Activated T-helper 2 cell treated with anti-CD3 and anti-CD28 coated beads, Interferon-gamma antibody, Interleukin-2, Interleukin-4, amounts not matched to agents 10 μg/mL and 5 μg/mL and 100 μg/mL, durations not matched to agents 14 hours and 24 hours and 36 hours (primary cell): ENCODE measurements at regions not wholly inside any gene's neighbourhood (a gene's known extent, or its start where the extent isn't known, plus 50 kb on each side); places are given as distances from the start of the nearest gene placed in this dataset.
"Not testable (repeated sequence)": the region's sequence is repeated elsewhere in the genome, so short reads cannot be mapped to it uniquely, and the experiment has no call there.

Experiments
- DNase-seq: peaks from one replicate; pipeline ENCODE4 v3.0.0; 2021; ENCODE audit warnings: low spot score
- H3K27ac Mint-ChIP-seq: one replicate; pipeline ENCODE4 v1.8.0; 2021; ENCODE audit warnings: mixed read lengths
- H3K27me3 Mint-ChIP-seq: one replicate; pipeline ENCODE4 v1.8.0; 2021; ENCODE audit warnings: low read depth, mixed read lengths
- H3K36me3 Mint-ChIP-seq: one replicate; pipeline ENCODE4 v1.8.0; 2021; ENCODE audit warnings: low read depth, mixed read lengths
- H3K4me1 Mint-ChIP-seq: one replicate; pipeline ENCODE4 v1.8.0; 2021; ENCODE audit warnings: low read depth, mixed read lengths
- H3K4me3 Mint-ChIP-seq: one replicate; pipeline ENCODE4 v1.8.0; 2021; ENCODE audit warnings: low read depth, mild to moderate bottlenecking, moderate library complexity, mixed read lengths
- H3K9me3 Mint-ChIP-seq: one replicate; pipeline ENCODE4 v1.8.0; 2021; ENCODE audit warnings: mixed read lengths
- intact Hi-C: fragments of 100-400 bp; cut with micrococcal nuclease; formaldehyde crosslinking; loops from one replicate; pipeline ENCODE4 v1.15.1; 2023

DNA sequence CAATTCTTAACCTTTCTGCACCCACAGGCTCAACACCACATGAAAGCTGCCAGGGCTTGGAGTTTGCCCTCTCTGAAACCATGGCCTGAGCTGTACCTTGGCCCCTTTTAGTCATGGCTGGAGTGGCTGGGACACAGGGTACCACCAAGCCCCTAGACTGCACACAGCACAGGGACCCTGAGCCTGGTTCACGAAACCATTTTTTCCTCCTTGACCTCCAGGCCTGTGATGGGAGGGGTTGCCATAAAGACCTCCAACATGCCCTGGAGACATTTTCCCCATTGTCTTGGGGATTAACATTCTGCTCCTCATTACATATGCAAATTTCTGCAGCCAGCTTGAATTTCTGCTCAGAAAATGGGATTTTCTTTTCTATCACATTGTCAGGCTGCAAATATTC, 113.4 kb downstream of the XPNPEP1 start:
- H3K4me1 Mint-ChIP-seq, intact Hi-C loops, DNase-seq, H3K27ac Mint-ChIP-seq, H3K36me3 Mint-ChIP-seq, H3K4me3 Mint-ChIP-seq, H3K27me3 Mint-ChIP-seq: not testable (repeated sequence)
- peaks cover 15% of the 10 kb centered on the region for H3K9me3 Mint-ChIP-seq

DNA sequence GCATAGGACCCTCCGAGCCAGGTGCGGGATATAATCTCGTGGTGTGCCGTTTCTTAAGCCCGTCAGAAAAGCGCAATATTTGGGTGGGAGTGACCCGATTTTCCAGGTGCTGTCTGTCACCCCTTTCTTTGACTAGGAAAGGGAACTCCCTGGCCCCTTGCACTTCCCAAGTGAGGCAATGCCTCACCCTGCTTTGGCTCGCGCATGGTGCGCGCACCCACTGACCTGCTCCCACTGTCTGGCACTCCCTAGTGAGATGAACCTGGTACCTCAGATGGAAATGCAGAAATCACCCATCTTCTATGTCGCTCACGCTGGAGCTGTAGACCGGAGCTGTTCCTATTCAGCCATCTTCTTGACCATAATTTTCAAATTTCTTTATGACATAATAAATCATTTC, 122.1 kb downstream of the XPNPEP1 start:
- H3K4me3 Mint-ChIP-seq, H3K27ac Mint-ChIP-seq, H3K4me1 Mint-ChIP-seq, H3K27me3 Mint-ChIP-seq, intact Hi-C loops, DNase-seq, H3K36me3 Mint-ChIP-seq, H3K9me3 Mint-ChIP-seq: not testable (repeated sequence)

GRCh38 chr10:109790647-109791046, 132.7 kb downstream of the XPNPEP1 start:
- H3K4me1 Mint-ChIP-seq = no peaks in the 10 kb centered on the region
- H3K4me3 Mint-ChIP-seq = no peak overlapping the region
- no peaks in the 10 kb centered on the region for H3K27me3 Mint-ChIP-seq
- intact Hi-C loops = no loop called here
- H3K36me3 Mint-ChIP-seq = no peaks in the 10 kb centered on the region
- no peak overlapping the region for H3K27ac Mint-ChIP-seq
- no peak for DNase-seq
- no peaks in the 10 kb centered on the region for H3K9me3 Mint-ChIP-seq

- Mint-ChIP-seq H3K4me1 (no peaks in the 10 kb centered on the region), H3K36me3 (no peaks in the 10 kb centered on the region), H3K27me3 (no peaks in the 10 kb centered on the region), H3K27ac (no peak overlapping the region), H3K9me3 (no peaks in the 10 kb centered on the region), H3K4me3 (no peak overlapping the region)
- no peak for DNase-seq
- intact Hi-C loops = no loop called here
Observed at GRCh38 chr10:109784236-109784635, 139.1 kb downstream of the XPNPEP1 start.

- Mint-ChIP-seq H3K9me3 (no peaks in the 10 kb centered on the region), H3K4me1 (no peaks in the 10 kb centered on the region), H3K36me3 (no peaks in the 10 kb centered on the region), H3K27ac (no peak overlapping the region), H3K4me3 (no peak overlapping the region), H3K27me3 (no peaks in the 10 kb centered on the region)
- DNase-seq = no peak
- intact Hi-C loops = no loop called here
Observed at GRCh38 chr10:109783286-109783685, 140.0 kb downstream of the XPNPEP1 start.

DNA sequence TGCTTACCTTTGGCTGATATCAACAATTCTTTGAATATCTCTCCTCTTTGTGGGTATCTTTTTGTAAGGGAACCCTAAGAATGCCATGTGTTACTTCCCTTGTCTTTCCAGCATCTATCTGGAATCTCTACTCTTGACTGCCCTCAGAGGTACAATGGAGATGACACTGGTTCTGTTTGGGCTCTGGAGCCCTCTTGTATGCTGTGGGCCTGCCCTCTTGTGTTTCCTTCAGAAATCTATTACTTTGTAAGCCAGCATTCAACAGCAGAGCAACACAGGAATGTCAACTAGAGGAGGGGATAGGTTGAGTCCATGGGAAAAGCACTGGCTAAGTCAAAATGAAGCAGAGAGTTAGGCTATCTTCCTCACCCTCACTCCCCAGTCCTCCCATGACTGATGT, 142.3 kb downstream of the XPNPEP1 start:
- Mint-ChIP-seq H3K27ac (no peak overlapping the region), H3K4me3 (no peak overlapping the region), H3K36me3 (no peaks in the 10 kb centered on the region), H3K4me1 (no peaks in the 10 kb centered on the region), H3K9me3 (no peaks in the 10 kb centered on the region), H3K27me3 (no peaks in the 10 kb centered on the region)
- no peak for DNase-seq
- intact Hi-C loops = no loop called here

DNA sequence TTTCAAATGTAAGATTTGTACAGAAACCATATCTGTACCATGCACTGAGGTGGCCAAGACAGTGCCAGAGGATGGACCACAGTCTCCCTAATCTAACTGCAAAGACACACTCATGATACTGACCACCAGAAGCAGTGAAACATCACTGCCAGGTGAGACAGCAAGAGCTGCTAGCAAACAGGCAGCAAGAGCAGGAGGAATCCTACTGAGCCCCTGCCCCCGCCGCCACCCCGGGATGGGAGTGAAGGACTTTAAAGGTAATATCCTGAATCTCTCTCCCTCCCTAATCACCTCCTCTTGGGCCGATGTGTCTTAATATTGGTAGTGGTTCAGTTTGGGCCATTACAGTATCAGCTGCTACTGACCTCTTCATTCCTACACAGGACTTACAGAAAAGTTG, 144.3 kb downstream of the XPNPEP1 start:
- DNase-seq = no peak
- H3K36me3 Mint-ChIP-seq = no peaks in the 10 kb centered on the region
- H3K27ac Mint-ChIP-seq = no peak overlapping the region
- H3K4me3 Mint-ChIP-seq = no peak overlapping the region
- intact Hi-C loops = no loop called here
- H3K27me3 Mint-ChIP-seq = no peaks in the 10 kb centered on the region
- H3K9me3 Mint-ChIP-seq = no peaks in the 10 kb centered on the region
- no peaks in the 10 kb centered on the region for H3K4me1 Mint-ChIP-seq

DNA sequence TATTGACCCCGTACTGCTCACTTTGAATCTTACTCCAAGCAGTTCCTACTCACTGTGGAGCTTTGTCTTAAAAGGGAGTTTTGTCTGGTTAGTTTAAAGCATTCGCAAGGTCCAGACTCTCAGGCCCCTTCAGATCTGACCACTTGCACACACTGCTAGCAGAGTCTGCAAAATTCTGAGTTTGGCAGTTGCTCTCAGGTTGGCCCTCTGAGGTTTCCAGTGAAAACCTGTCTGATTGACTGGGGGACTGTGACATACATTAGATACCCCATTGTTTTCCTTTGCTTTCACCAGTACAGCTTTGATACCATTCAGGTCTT, 149.2 kb downstream of the XPNPEP1 start:
- Mint-ChIP-seq H3K9me3 (no peaks in the 10 kb centered on the region), H3K27ac (no peak overlapping the region), H3K4me1 (no peaks in the 10 kb centered on the region), H3K4me3 (no peak overlapping the region), H3K27me3 (no peaks in the 10 kb centered on the region), H3K36me3 (no peaks in the 10 kb centered on the region)
- intact Hi-C loops = no loop called here
- no peak for DNase-seq

DNA sequence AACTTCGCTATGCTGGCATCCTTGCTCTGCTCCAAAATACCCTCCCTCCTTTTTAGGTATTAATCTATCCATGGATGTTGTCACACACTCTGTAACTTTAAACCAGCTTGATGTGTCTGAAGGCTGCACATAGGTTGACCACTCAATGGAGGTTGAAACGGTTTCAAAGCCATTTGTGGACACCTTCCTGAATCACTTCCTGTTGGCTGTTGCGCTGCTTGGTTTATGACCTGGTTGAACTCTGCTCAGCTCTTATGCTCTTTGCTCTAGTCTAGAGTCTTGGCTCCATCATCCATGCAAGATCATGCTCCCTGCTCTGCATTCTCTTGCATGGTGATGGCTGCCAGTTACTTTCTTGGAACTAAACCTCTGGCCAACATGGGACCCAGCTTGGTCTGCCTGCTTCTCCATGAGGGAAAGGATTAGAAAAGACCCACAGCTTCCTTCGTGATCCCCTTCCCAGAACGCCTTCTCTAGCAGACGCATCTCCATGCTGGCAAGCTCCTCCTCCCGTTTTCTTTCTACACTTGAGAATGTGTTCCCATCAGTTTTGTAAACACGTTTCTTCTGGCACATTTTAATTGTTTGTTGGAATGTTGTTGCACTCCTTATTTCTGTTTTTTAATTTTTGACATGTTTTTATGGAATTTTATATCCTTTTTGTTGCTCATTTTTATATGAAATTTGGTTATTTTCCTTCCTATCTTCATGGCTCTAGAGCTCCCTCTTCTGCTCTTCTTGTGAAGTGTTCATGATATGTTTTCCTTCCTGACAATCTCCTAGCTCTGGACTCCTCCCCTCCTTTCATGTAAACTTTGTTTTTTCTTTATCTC, 149.8 kb downstream of the XPNPEP1 start:
- H3K4me3 Mint-ChIP-seq = no peak overlapping the region
- H3K9me3 Mint-ChIP-seq = no peaks in the 10 kb centered on the region
- no peak overlapping the region for H3K27ac Mint-ChIP-seq
- H3K4me1 Mint-ChIP-seq = no peaks in the 10 kb centered on the region
- no peaks in the 10 kb centered on the region for H3K27me3 Mint-ChIP-seq
- DNase-seq = no peak
- H3K36me3 Mint-ChIP-seq = no peaks in the 10 kb centered on the region
- intact Hi-C loops = no loop called here

GRCh38 chr10:109770663-109771062, 152.6 kb downstream of the XPNPEP1 start:
- Mint-ChIP-seq H3K36me3 (no peaks in the 10 kb centered on the region), H3K4me3 (no peak overlapping the region), H3K27ac (no peak overlapping the region), H3K9me3 (no peaks in the 10 kb centered on the region), H3K27me3 (no peaks in the 10 kb centered on the region), H3K4me1 (no peaks in the 10 kb centered on the region)
- DNase-seq = no peak
- intact Hi-C loops = no loop called here

- no peak overlapping the region for H3K27ac Mint-ChIP-seq
- no peak overlapping the region for H3K4me3 Mint-ChIP-seq
- DNase-seq = no peak
- no peaks in the 10 kb centered on the region for H3K27me3 Mint-ChIP-seq
- H3K4me1 Mint-ChIP-seq = no peaks in the 10 kb centered on the region
- intact Hi-C loops = no loop called here
- H3K9me3 Mint-ChIP-seq = no peaks in the 10 kb centered on the region
- H3K36me3 Mint-ChIP-seq = no peaks in the 10 kb centered on the region
Observed at GRCh38 chr10:109769966-109770365, 153.3 kb downstream of the XPNPEP1 start.

DNA sequence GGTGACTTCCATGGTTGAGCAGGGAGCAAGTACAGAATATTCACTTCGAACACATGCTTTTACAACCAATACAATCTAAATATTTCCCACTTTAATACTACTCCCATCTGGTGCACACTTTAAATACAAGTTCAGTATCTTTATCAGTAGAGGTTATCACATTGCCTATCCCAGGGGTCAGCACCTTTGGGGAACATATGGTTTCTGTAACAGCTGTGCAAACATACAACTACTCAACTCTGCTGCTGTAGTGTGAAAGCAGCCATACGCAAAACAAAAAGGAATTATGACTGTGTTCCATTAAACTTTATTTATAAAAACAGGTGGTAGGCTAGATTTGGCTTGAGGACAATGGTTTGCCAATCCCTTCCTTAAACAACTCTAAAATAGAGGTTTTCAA, 157.5 kb downstream of the XPNPEP1 start:
- intact Hi-C loops = no loop called here
- no peaks in the 10 kb centered on the region for H3K27me3 Mint-ChIP-seq
- no peak overlapping the region for H3K27ac Mint-ChIP-seq

GRCh38 chr10:109762555-109762954, 160.8 kb downstream of the XPNPEP1 start:
- intact Hi-C loops = no loop called here
- H3K4me1 Mint-ChIP-seq = no peaks in the 10 kb centered on the region
- DNase-seq = no peak
- H3K27ac Mint-ChIP-seq = no peak overlapping the region
- no peaks in the 10 kb centered on the region for H3K27me3 Mint-ChIP-seq
- no peak overlapping the region for H3K4me3 Mint-ChIP-seq
- no peaks in the 10 kb centered on the region for H3K9me3 Mint-ChIP-seq
- no peaks in the 10 kb centered on the region for H3K36me3 Mint-ChIP-seq

More for the DNA sequence above, 157.5 kb downstream of the XPNPEP1 start:
- H3K4me3 Mint-ChIP-seq = no peak overlapping the region
- H3K4me1 Mint-ChIP-seq = no peaks in the 10 kb centered on the region
- H3K36me3 Mint-ChIP-seq = no peaks in the 10 kb centered on the region
- DNase-seq = no peak
- H3K9me3 Mint-ChIP-seq = no peaks in the 10 kb centered on the region

- H3K4me1 Mint-ChIP-seq, intact Hi-C loops, H3K27me3 Mint-ChIP-seq, H3K9me3 Mint-ChIP-seq, DNase-seq, H3K27ac Mint-ChIP-seq, H3K4me3 Mint-ChIP-seq, H3K36me3 Mint-ChIP-seq: not testable (repeated sequence)
Observed at GRCh38 chr10:109757670-109758069, 165.6 kb downstream of the XPNPEP1 start.
